PC-3 (cell line): ENCODE measurements at regions not wholly inside any gene's neighbourhood (a gene's known extent, or its start where the extent isn't known, plus 50 kb on each side); places are given as distances from the start of the nearest gene placed in this dataset.

Experiments used
- ATAC-seq: fragments of 200-7000 bp; cut with Tn5 transposase; 2 replicates; pipeline ENCODE4 v1.9.1; 2020; ENCODE audit warnings: mild to moderate bottlenecking, moderate library complexity
- BruUV-seq: library from RNA; stranded (reverse); fragments of 400-500 nt; replicated peaks from 2 replicates; lab custom pipeline; 2021; lab: Mats Ljungman, UMichigan
- CTCF ChIA-PET: fragments of 300-600 bp; sonication (Branson Sonifier 250); formaldehyde crosslinking; loops from one replicate; lab custom pipeline; 2022; ENCODE audit warnings: antibody characterized with exemption; lab: Charles Lee
- POLR2A ChIA-PET: fragments of 300-600 bp; sonication (Branson Sonifier 250); formaldehyde crosslinking; loops from one replicate; lab custom pipeline; 2022; ENCODE audit warnings: antibody characterized with exemption; ENCODE audit not compliant: unreplicated experiment; lab: Charles Lee
- DNase-seq: peaks from one replicate; pipeline ENCODE4 v3.0.0-alpha.2; 2015
- H2AFZ ChIP-seq: fragments of 300-600 bp; sonication (generic); 2 replicates; pipeline ENCODE4 v1.6.0; 2016; ENCODE audit warnings: antibody characterized with exemption, low read length
- H3F3A ChIP-seq: fragments of 300-600 bp; sonication (generic); one replicate; pipeline ENCODE4 v1.6.0; 2017; ENCODE audit warnings: antibody characterized with exemption, low read length, control low read depth, mild to moderate bottlenecking; ENCODE audit not compliant: unreplicated experiment
- H3K27ac ChIP-seq: fragments of 300-600 bp; sonication (generic); 2 replicates; pipeline ENCODE4 v1.5.1; 2016; ENCODE audit warnings: mild to moderate bottlenecking, low read length
- H3K27me3 ChIP-seq: fragments of 300-600 bp; sonication (generic); 2 replicates; pipeline ENCODE4 v1.6.1; 2016; ENCODE audit warnings: low read length, mixed read lengths
- H3K36me3 ChIP-seq: fragments of 300-600 bp; sonication (generic); 2 replicates; pipeline ENCODE4 v1.6.1; 2016; ENCODE audit warnings: low read depth, mixed run types, low read length, mixed read lengths
- H3K4me1 ChIP-seq: fragments of 300-600 bp; sonication (generic); 2 replicates; pipeline ENCODE4 v1.5.1; 2016; ENCODE audit warnings: low read length; ENCODE audit not compliant: insufficient read depth
- H3K4me2 ChIP-seq: fragments of 300-600 bp; sonication (generic); 2 replicates; pipeline ENCODE4 v1.6.0; 2016; ENCODE audit warnings: low read length
- H3K4me3 ChIP-seq: fragments of 300-600 bp; sonication (generic); 2 replicates; pipeline ENCODE4 v1.5.1; 2016; ENCODE audit warnings: mild to moderate bottlenecking, low read length, mixed read lengths
- H3K79me2 ChIP-seq: fragments of 300-600 bp; sonication (generic); 2 replicates; pipeline ENCODE4 v1.6.1; 2017; ENCODE audit warnings: low read length, mixed read lengths
- H3K9ac ChIP-seq: fragments of 300-600 bp; sonication (generic); 2 replicates; pipeline ENCODE4 v1.6.0; 2016; ENCODE audit warnings: mild to moderate bottlenecking, low read length
- H3K9me2 ChIP-seq: fragments of 300-600 bp; sonication (generic); replicated peaks from 2 replicates; pipeline ENCODE4 v1.6.1; 2016; ENCODE audit warnings: mixed run types, low read length, mixed read lengths
- H3K9me3 ChIP-seq: fragments of 300-600 bp; sonication (generic); 2 replicates; pipeline ENCODE4 v1.6.1; 2016; ENCODE audit warnings: low read length, mixed read lengths
- H4K20me1 ChIP-seq: fragments of 300-600 bp; sonication (generic); 2 replicates; pipeline ENCODE4 v1.6.1; 2016; ENCODE audit warnings: low read length, mixed read lengths
- CTCF ChIP-seq: fragments of 300-600 bp; sonication (generic); conservative IDR thresholded peaks from 2 replicates; pipeline ENCODE4 v1.5.1; 2017; ENCODE audit warnings: antibody characterized with exemption, low read depth, mild to moderate bottlenecking, low read length
- EZH2 ChIP-seq: fragments of 300-600 bp; sonication (generic); IDR thresholded peaks from one replicate; pipeline ENCODE4 v1.6.1; 2017; ENCODE audit warnings: antibody characterized with exemption, mild to moderate bottlenecking, low read length; ENCODE audit not compliant: unreplicated experiment
- EZH2phosphoT487 ChIP-seq: fragments of 300-600 bp; sonication (generic); IDR thresholded peaks from 2 replicates; pipeline ENCODE4 v1.6.1; 2018; ENCODE audit warnings: mild to moderate bottlenecking, antibody characterized with exemption, low read length, borderline replicate concordance
- intact Hi-C: fragments of 100-400 bp; cut with micrococcal nuclease; formaldehyde crosslinking; loops from 2 replicates; pipeline ENCODE4 v1.9.0; 2023

GRCh38 chr10:117476281-117476680, 66.3 kb upstream of the EMX2 start:
- BruUV-seq, result no TSS peak
- H3K4me2 ChIP-seq, result no peak overlapping the region
- ChIA-PET POLR2A (no interaction called here), CTCF (no interaction called here)
- no peak overlapping the region for H3K4me3 ChIP-seq
- no peak for TF ChIP-seq EZH2phosphoT487
- TF ChIP-seq CTCF, result no peak
- no peak for TF ChIP-seq EZH2
- no peaks in the 10 kb centered on the region for H3K79me2 ChIP-seq
- no peak for DNase-seq
- no peaks in the 10 kb centered on the region for H3F3A ChIP-seq
- no peak overlapping the region for H3K9ac ChIP-seq
- H3K9me2 ChIP-seq, result no peaks in the 10 kb centered on the region
- H3K27me3 ChIP-seq, result no peaks in the 10 kb centered on the region
- H3K9me3 ChIP-seq, result no peaks in the 10 kb centered on the region
- no peaks in the 10 kb centered on the region for H3K36me3 ChIP-seq
- intact Hi-C loops, result no loop called here
- H4K20me1 ChIP-seq, result no peaks in the 10 kb centered on the region
- no peak overlapping the region for H2AFZ ChIP-seq
- no peak overlapping the region for H3K27ac ChIP-seq
- H3K4me1 ChIP-seq, result no peaks in the 10 kb centered on the region
- ATAC-seq, result no peak

GRCh38 chr10:117472872-117473271, 69.7 kb upstream of the EMX2 start:
- Histone ChIP-seq H3K4me3 (no peak overlapping the region), H3K9me3 (no peaks in the 10 kb centered on the region), H3K4me2 (no peak overlapping the region), H3K4me1 (no peaks in the 10 kb centered on the region), H3F3A (no peaks in the 10 kb centered on the region), H3K27ac (no peak overlapping the region), H2AFZ (no peak overlapping the region), H3K79me2 (no peaks in the 10 kb centered on the region), H4K20me1 (no peaks in the 10 kb centered on the region), H3K27me3 (no peaks in the 10 kb centered on the region), H3K36me3 (no peaks in the 10 kb centered on the region), H3K9me2 (no peaks in the 10 kb centered on the region), H3K9ac (no peak overlapping the region)
- BruUV-seq, result no TSS peak
- CTCF ChIA-PET, result interaction anchor here (0.7 kb wide), 1 partner anchor 44 kb away, joined by 14 read pairs; no protein-coding TSS in a partner anchor
- POLR2A ChIA-PET, result no interaction called here
- ATAC-seq (no peak), DNase-seq (no peak)
- intact Hi-C loops, result no loop called here
- no peak for TF ChIP-seq EZH2phosphoT487
- TF ChIP-seq CTCF, result no peak
- no peak for TF ChIP-seq EZH2

- H3K4me1 ChIP-seq, result no peaks in the 10 kb centered on the region
- H3K4me3 ChIP-seq, result no peak overlapping the region
- no peak overlapping the region for H3K4me2 ChIP-seq
- intact Hi-C loops, result no loop called here
- ATAC-seq, result no peak
- H3K27me3 ChIP-seq, result no peaks in the 10 kb centered on the region
- CTCF ChIA-PET, result no interaction called here
- no peaks in the 10 kb centered on the region for H3K79me2 ChIP-seq
- no peaks in the 10 kb centered on the region for H4K20me1 ChIP-seq
- H3F3A ChIP-seq, result no peaks in the 10 kb centered on the region
- no peaks in the 10 kb centered on the region for H3K9me2 ChIP-seq
- no peaks in the 10 kb centered on the region for H3K9me3 ChIP-seq
- POLR2A ChIA-PET, result no interaction called here
- no peak overlapping the region for H2AFZ ChIP-seq
- TF ChIP-seq EZH2, result no peak
- no peak for TF ChIP-seq EZH2phosphoT487
- TF ChIP-seq CTCF, result no peak
- H3K9ac ChIP-seq, result no peak overlapping the region
- no peak overlapping the region for H3K27ac ChIP-seq
- BruUV-seq, result no TSS peak
- no peaks in the 10 kb centered on the region for H3K36me3 ChIP-seq
- DNase-seq, result no peak
Measured at GRCh38 chr10:117471344-117471874, 71.1 kb upstream of the EMX2 start.
